ENCODE measurements at regions not wholly inside any gene's neighbourhood (a gene's known extent, or its start where the extent isn't known, plus 50 kb on each side); places are given as distances from the start of the nearest gene placed in this dataset.

- no peak for DNase-seq (ENCODE audit: low read depth in 2 of 2)
Observed at GRCh38 chr7:22676385-22676784, 50.6 kb upstream of the IL6 start.

GRCh38 chr7:22675917-22676343 lies 51.1 kb upstream of the IL6 start:
- DNase-seq (ENCODE audit: low read depth in 2 of 2) = no peak

- DNase-seq (ENCODE audit: low read depth in 2 of 2) = no peak
Observed at GRCh38 chr7:22675421-22675820, 51.6 kb upstream of the IL6 start.

GRCh38 chr7:22672846-22673680 lies 53.9 kb upstream of the IL6 start:
- DNase-seq (ENCODE audit: low read depth in 2 of 2) = no peak

GRCh38 chr7:22671177-22671879 lies 55.7 kb upstream of the IL6 start:
- no peak for DNase-seq (ENCODE audit: low read depth in 2 of 2)

- no peak for DNase-seq (ENCODE audit: low read depth in 2 of 2)
Observed at GRCh38 chr7:22670422-22670815, 56.6 kb upstream of the IL6 start.

- DNase-seq (ENCODE audit: low read depth in 2 of 2) = no peak
Observed at GRCh38 chr7:22669692-22670421, 57.1 kb upstream of the IL6 start.

- no peak for DNase-seq (ENCODE audit: low read depth in 2 of 2)
Observed at GRCh38 chr7:22668971-22669401, 58.0 kb upstream of the IL6 start.

- DNase-seq (ENCODE audit: low read depth in 2 of 2) = no peak
Observed at GRCh38 chr7:22667562-22668239, 59.3 kb upstream of the IL6 start.

GRCh38 chr7:22667187-22667561 lies 59.8 kb upstream of the IL6 start:
- no peak for DNase-seq (ENCODE audit: low read depth in 2 of 2)

GRCh38 chr7:22666732-22667131 lies 60.3 kb upstream of the IL6 start:
- DNase-seq (ENCODE audit: low read depth in 2 of 2) = no peak

- no peak for DNase-seq (ENCODE audit: low read depth in 2 of 2)
Observed at GRCh38 chr7:22665923-22666322, 61.1 kb upstream of the IL6 start.

- no peak for DNase-seq (ENCODE audit: low read depth in 2 of 2)
Observed at GRCh38 chr7:22664988-22665798, 61.8 kb upstream of the IL6 start.

- DNase-seq (ENCODE audit: low read depth in 2 of 2) = no peak
Observed at GRCh38 chr7:22663721-22664120, 63.3 kb upstream of the IL6 start.

GRCh38 chr7:22663357-22663718 lies 63.7 kb upstream of the IL6 start:
- no peak for DNase-seq (ENCODE audit: low read depth in 2 of 2)

- no peak for DNase-seq (ENCODE audit: low read depth in 2 of 2)
Observed at GRCh38 chr7:22662556-22663356, 64.2 kb upstream of the IL6 start.

- no peak for DNase-seq (ENCODE audit: low read depth in 2 of 2)
Observed at GRCh38 chr7:22662036-22662435, 65.0 kb upstream of the IL6 start.

- DNase-seq (ENCODE audit: low read depth in 2 of 2) = no peak
Observed at GRCh38 chr7:22660732-22661131, 66.3 kb upstream of the IL6 start.

- DNase-seq (ENCODE audit: low read depth in 2 of 2) = no peak
Observed at GRCh38 chr7:22660293-22660692, 66.7 kb upstream of the IL6 start.

GRCh38 chr7:22659741-22660140 lies 67.3 kb upstream of the IL6 start:
- no peak for DNase-seq (ENCODE audit: low read depth in 2 of 2)
